SU-DHL-6 (cell line): ENCODE measurements at regions not wholly inside any gene's neighbourhood (a gene's known extent, or its start where the extent isn't known, plus 50 kb on each side); places are given as distances from the start of the nearest gene placed in this dataset.

Experiments used
- H2AFZ ChIP-seq: fragments of 200-600 bp; sonication (generic); 2 replicates; pipeline ENCODE4 v1.6.1; 2014; ENCODE audit warnings: low read depth, mild to moderate bottlenecking, moderate library complexity, mixed read lengths, antibody characterized with exemption, low read length; ENCODE audit not compliant: severe bottlenecking
- H3F3A ChIP-seq: fragments of 200-600 bp; shearing (Covaris generic); 2 replicates; pipeline ENCODE4 v1.6.0; 2016; ENCODE audit warnings: antibody characterized with exemption, mild to moderate bottlenecking; ENCODE audit not compliant: insufficient read depth
- H3K27ac ChIP-seq: fragments of 200-600 bp; sonication (generic); 2 replicates; pipeline ENCODE4 v1.5.1; 2016; ENCODE audit warnings: low read depth, mild to moderate bottlenecking, low read length, moderate library complexity, mixed read lengths
- H3K27me3 ChIP-seq: fragments of 200-600 bp; sonication (generic), shearing (Covaris generic); 2 replicates; pipeline ENCODE4 v1.6.0; 2014; ENCODE audit warnings: mild to moderate bottlenecking, low read length
- H3K36me3 ChIP-seq: fragments of 200-600 bp; sonication (generic); 2 replicates; pipeline ENCODE4 v1.6.1; 2014; ENCODE audit warnings: mild to moderate bottlenecking, low read length, mixed read lengths
- H3K4me2 ChIP-seq: fragments of 300-600, 200-600 bp; shearing (Covaris generic), sonication (generic); 2 replicates; pipeline ENCODE4 v1.6.0; 2014; ENCODE audit warnings: low read length, low read depth, mild to moderate bottlenecking; ENCODE audit not compliant: poor library complexity, severe bottlenecking
- H3K4me3 ChIP-seq: fragments of 200-600 bp; sonication (generic); 2 replicates; pipeline ENCODE4 v1.5.1; 2014; ENCODE audit warnings: antibody characterized with exemption, low read length, mild to moderate bottlenecking, mixed read lengths; ENCODE audit not compliant: insufficient read depth, poor library complexity, severe bottlenecking
- H3K79me2 ChIP-seq: fragments of 200-600 bp; sonication (generic); 2 replicates; pipeline ENCODE4 v1.6.1; 2014; ENCODE audit warnings: mild to moderate bottlenecking, low read length, moderate library complexity; ENCODE audit not compliant: insufficient read depth
- H3K9ac ChIP-seq: fragments of 200-600 bp; sonication (generic); 2 replicates; pipeline ENCODE4 v1.7.0; 2014; ENCODE audit warnings: mild to moderate bottlenecking, low read length
- H3K9me2 ChIP-seq: fragments of 200-600 bp; sonication (generic); replicated peaks from 2 replicates; pipeline ENCODE4 v1.6.1; 2014; ENCODE audit warnings: low read length; ENCODE audit not compliant: insufficient read depth
- H3K9me3 ChIP-seq: fragments of 200-600 bp; sonication (generic); 2 replicates; pipeline ENCODE4 v1.6.1; 2014; ENCODE audit warnings: low read length, mixed read lengths; ENCODE audit not compliant: insufficient read depth
- H4K20me1 ChIP-seq: fragments of 200-600 bp; sonication (generic); 2 replicates; pipeline ENCODE4 v1.6.1; 2014; ENCODE audit warnings: low read depth, mild to moderate bottlenecking, antibody characterized with exemption, low read length, moderate library complexity, mixed read lengths
- EZH2phosphoT487 ChIP-seq: fragments of 200-600 bp; sonication (generic), shearing (Covaris generic); conservative IDR thresholded peaks from 2 replicates; pipeline ENCODE4 v1.6.1; 2018; ENCODE audit warnings: mild to moderate bottlenecking, antibody characterized with exemption, low read length, moderate library complexity, mixed read lengths
- TF ChIP-seq, protein P1 (sequence below): fragments of 200-600 bp; sonication (generic); IDR thresholded peaks from one replicate; pipeline ENCODE4 v1.5.1; 2017; ENCODE audit warnings: antibody characterized with exemption, mild to moderate bottlenecking, low read length, moderate library complexity; ENCODE audit not compliant: insufficient read depth, poor library complexity, severe bottlenecking

DNA sequence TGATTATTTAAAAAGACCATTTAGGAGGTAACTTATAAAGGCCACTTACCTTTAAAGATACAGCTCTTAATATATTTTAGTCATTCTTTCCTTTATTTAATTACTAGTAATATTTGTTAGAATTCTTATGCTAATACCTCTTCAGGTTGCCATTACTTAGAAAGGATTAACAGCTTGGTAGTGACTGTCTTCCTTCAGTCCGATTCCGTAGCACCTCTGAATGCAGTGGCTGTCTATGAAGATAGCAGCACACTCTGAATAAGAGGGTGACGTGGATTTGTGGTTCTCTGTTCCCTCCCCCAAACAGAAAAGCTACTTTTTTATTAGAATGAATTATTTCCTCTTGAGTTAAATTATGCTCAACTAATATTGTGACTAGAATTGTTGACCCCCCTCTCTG is 92.6 kb upstream of the TENM3 start:
- no peaks in the 10 kb centered on the region for H3K27me3 ChIP-seq
- no peaks in the 10 kb centered on the region for H3K9me2 ChIP-seq
- H2AFZ ChIP-seq = no peak overlapping the region
- no peaks in the 10 kb centered on the region for H3K36me3 ChIP-seq
- no peak overlapping the region for H3K4me2 ChIP-seq
- no peak overlapping the region for H3K27ac ChIP-seq
- H3K4me3 ChIP-seq = no peak overlapping the region
- H3F3A ChIP-seq = no peaks in the 10 kb centered on the region
- no peak overlapping the region for H3K9ac ChIP-seq
- H4K20me1 ChIP-seq = no peaks in the 10 kb centered on the region
- H3K9me3 ChIP-seq = no peaks in the 10 kb centered on the region
- no peaks in the 10 kb centered on the region for H3K79me2 ChIP-seq
- no peak for TF ChIP-seq EZH2phosphoT487
- TF ChIP-seq, protein P1, sequence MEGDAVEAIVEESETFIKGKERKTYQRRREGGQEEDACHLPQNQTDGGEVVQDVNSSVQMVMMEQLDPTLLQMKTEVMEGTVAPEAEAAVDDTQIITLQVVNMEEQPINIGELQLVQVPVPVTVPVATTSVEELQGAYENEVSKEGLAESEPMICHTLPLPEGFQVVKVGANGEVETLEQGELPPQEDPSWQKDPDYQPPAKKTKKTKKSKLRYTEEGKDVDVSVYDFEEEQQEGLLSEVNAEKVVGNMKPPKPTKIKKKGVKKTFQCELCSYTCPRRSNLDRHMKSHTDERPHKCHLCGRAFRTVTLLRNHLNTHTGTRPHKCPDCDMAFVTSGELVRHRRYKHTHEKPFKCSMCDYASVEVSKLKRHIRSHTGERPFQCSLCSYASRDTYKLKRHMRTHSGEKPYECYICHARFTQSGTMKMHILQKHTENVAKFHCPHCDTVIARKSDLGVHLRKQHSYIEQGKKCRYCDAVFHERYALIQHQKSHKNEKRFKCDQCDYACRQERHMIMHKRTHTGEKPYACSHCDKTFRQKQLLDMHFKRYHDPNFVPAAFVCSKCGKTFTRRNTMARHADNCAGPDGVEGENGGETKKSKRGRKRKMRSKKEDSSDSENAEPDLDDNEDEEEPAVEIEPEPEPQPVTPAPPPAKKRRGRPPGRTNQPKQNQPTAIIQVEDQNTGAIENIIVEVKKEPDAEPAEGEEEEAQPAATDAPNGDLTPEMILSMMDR = no peak

DNA sequence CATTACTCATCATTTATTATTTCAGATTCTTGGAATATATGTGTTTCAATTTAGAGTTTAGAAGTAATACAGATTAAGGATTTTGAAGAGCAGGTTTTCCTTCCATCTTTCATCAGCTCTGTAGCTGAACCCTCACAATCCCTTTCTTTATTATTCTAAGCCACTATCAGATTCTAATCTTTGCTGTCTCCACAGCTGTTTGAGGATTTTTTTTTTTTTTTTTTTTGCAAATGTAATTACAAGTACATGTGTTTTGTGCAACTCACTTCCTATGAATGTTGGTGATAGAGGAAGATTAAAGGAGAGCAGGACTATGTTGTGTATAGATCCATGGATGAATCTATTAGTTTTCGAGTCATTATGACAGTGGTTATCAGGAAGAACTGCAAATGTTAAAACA is 87.4 kb upstream of the TENM3 start:
- H3K36me3 ChIP-seq = no peaks in the 10 kb centered on the region
- no peak overlapping the region for H3K9ac ChIP-seq
- no peaks in the 10 kb centered on the region for H3F3A ChIP-seq
- no peaks in the 10 kb centered on the region for H3K27me3 ChIP-seq
- H3K79me2 ChIP-seq = no peaks in the 10 kb centered on the region
- no peak overlapping the region for H3K27ac ChIP-seq
- no peaks in the 10 kb centered on the region for H3K9me2 ChIP-seq
- no peaks in the 10 kb centered on the region for H3K9me3 ChIP-seq
- H4K20me1 ChIP-seq = no peaks in the 10 kb centered on the region
- H2AFZ ChIP-seq = no peak overlapping the region
- H3K4me3 ChIP-seq = no peak overlapping the region
- no peak overlapping the region for H3K4me2 ChIP-seq
- TF ChIP-seq EZH2phosphoT487 = no peak
- TF ChIP-seq, protein P1 = no peak

DNA sequence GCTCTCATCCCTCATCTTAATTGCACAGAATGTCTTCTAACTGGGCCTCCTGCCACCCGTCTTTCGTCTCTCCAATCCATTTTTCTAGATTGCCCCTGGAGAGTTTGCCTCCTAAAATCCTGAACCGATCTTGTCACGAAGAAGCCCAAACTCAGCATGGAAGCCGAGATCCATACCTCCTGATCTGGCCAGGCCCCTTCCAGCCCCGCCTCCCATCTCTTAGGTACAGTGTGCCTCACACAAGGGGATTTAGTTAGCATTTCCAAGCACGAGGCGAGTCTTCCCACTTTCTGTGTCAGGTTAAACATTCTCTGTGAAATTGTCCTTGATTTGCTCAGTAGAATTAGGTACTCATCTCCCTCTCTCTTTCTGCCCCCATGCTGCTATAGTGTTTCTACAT is 80.0 kb upstream of the TENM3 start:
- H3F3A ChIP-seq = no peaks in the 10 kb centered on the region
- no peak overlapping the region for H3K4me3 ChIP-seq
- no peaks in the 10 kb centered on the region for H3K9me2 ChIP-seq
- no peaks in the 10 kb centered on the region for H3K79me2 ChIP-seq
- TF ChIP-seq, protein P1 = no peak
- TF ChIP-seq EZH2phosphoT487 = no peak
- H3K9me3 ChIP-seq = no peaks in the 10 kb centered on the region
- H2AFZ ChIP-seq = no peak overlapping the region
- no peaks in the 10 kb centered on the region for H3K27me3 ChIP-seq
- H4K20me1 ChIP-seq = no peaks in the 10 kb centered on the region
- no peak overlapping the region for H3K9ac ChIP-seq
- no peaks in the 10 kb centered on the region for H3K36me3 ChIP-seq
- no peak overlapping the region for H3K27ac ChIP-seq
- H3K4me2 ChIP-seq = no peak overlapping the region

DNA sequence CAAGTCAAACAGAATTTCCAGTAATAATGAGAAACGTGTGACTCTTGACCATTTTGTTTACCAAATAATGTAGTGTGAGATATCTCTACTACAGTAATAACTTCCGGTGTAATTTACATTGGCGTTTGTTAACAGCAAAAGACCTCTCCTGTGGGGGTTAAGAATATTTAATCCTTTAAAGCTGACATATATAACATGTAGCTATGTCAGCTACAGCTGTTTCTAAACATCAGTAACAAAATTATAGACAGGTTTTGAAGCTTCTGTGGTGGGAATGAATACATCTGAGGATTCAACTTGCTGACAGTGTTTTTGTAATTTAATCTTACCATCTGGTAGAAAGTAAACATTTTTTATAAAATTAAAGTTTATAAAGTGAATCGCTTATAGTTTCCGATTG is 73.6 kb upstream of the TENM3 start:
- no peaks in the 10 kb centered on the region for H3K9me2 ChIP-seq
- no peak overlapping the region for H3K27ac ChIP-seq
- no peak overlapping the region for H3K4me3 ChIP-seq
- H3K4me2 ChIP-seq = no peak overlapping the region
- no peak overlapping the region for H3K9ac ChIP-seq
- H4K20me1 ChIP-seq = no peaks in the 10 kb centered on the region
- no peaks in the 10 kb centered on the region for H3K27me3 ChIP-seq
- no peak overlapping the region for H2AFZ ChIP-seq
- no peaks in the 10 kb centered on the region for H3F3A ChIP-seq
- H3K36me3 ChIP-seq = no peaks in the 10 kb centered on the region
- TF ChIP-seq, protein P1 = no peak
- TF ChIP-seq EZH2phosphoT487 = no peak
- no peaks in the 10 kb centered on the region for H3K9me3 ChIP-seq
- no peaks in the 10 kb centered on the region for H3K79me2 ChIP-seq
